GM12864 (cell line): ENCODE measurements at regions not wholly inside any gene's neighbourhood (a gene's known extent, or its start where the extent isn't known, plus 50 kb on each side); places are given as distances from the start of the nearest gene placed in this dataset.

Experiments used
- DNase-seq: peaks from one replicate; pipeline ENCODE4 v3.0.0-alpha.2; 2011; ENCODE audit warnings: low read depth
- H3K4me3 ChIP-seq: 2 replicates; pipeline ENCODE4 v1.5.1; 2011; ENCODE audit warnings: mild to moderate bottlenecking, low read depth, low read length, control low read depth
- CTCF ChIP-seq: IDR thresholded peaks from 2 replicates; pipeline ENCODE4 v1.5.1; 2011; ENCODE audit warnings: low read depth, mild to moderate bottlenecking, moderate library complexity, low read length, control low read depth, inconsistent platforms; ENCODE audit errors: missing control alignments

- no peak for DNase-seq
- TF ChIP-seq CTCF, result no peak
- H3K4me3 ChIP-seq, result no peak overlapping the region
These were observed 483.3 kb downstream of the ZNF536 start for GRCh38 chr19:30855442-30855841.

GRCh38 chr19:30854661-30855060 is 482.5 kb downstream of the ZNF536 start:
- no peak for DNase-seq
- no peak overlapping the region for H3K4me3 ChIP-seq
- no peak for TF ChIP-seq CTCF

GRCh38 chr19:30854207-30854606 is 482.0 kb downstream of the ZNF536 start:
- no peak overlapping the region for H3K4me3 ChIP-seq
- DNase-seq, result no peak
- TF ChIP-seq CTCF, result no peak

GRCh38 chr19:30853036-30853435 is 480.9 kb downstream of the ZNF536 start:
- H3K4me3 ChIP-seq, result no peak overlapping the region
- no peak for TF ChIP-seq CTCF
- DNase-seq, result no peak

- no peak overlapping the region for H3K4me3 ChIP-seq
- no peak for TF ChIP-seq CTCF
- no peak for DNase-seq
These were observed 480.0 kb downstream of the ZNF536 start for GRCh38 chr19:30852168-30852567.

- TF ChIP-seq CTCF, result no peak
- no peak for DNase-seq
- no peak overlapping the region for H3K4me3 ChIP-seq
These were observed 479.5 kb downstream of the ZNF536 start for GRCh38 chr19:30851646-30852045.

GRCh38 chr19:30848636-30849425 is 476.6 kb downstream of the ZNF536 start:
- no peak overlapping the region for H3K4me3 ChIP-seq
- TF ChIP-seq CTCF, result no peak

More at GRCh38 chr19:30848636-30849425, 476.6 kb downstream of the ZNF536 start:
- no peak for DNase-seq
